HepG2 (cell line): ENCODE measurements at regions not wholly inside any gene's neighbourhood (a gene's known extent, or its start where the extent isn't known, plus 50 kb on each side); places are given as distances from the start of the nearest gene placed in this dataset.

Source experiments
- ATAC-seq: fragments of 200-7000 bp; cut with Tn5 transposase; 3 replicates; pipeline ENCODE4 v1.9.1; 2020; ENCODE audit warnings: mild to moderate bottlenecking, moderate library complexity
- BruUV-seq: library from RNA; stranded (reverse); fragments of 400-500 nt; replicated peaks from 2 replicates; lab custom pipeline; 2021; lab: Mats Ljungman, UMichigan
- CTCF ChIA-PET: fragments of 300-600 bp; formaldehyde crosslinking; extraction: SDS; loops from one replicate; lab custom pipeline; 2021; ENCODE audit warnings: low total read pairs, inconsistent platforms, low intra/inter-chr PET ratio; lab: Yijun Ruan, JAX
- POLR2A ChIA-PET: fragments of 350-600 bp; sonication (Branson Sonifier 250); formaldehyde crosslinking; loops from one replicate; lab custom pipeline; 2020; ENCODE audit warnings: antibody characterized with exemption, inconsistent platforms; lab: Yijun Ruan, JAX
- DNase-seq: peaks from one replicate; pipeline ENCODE4 v3.0.0-alpha.2; 2015; ENCODE audit warnings: low spot score
- FAIRE-seq: peaks from 3 replicates; lab custom pipeline; 2011; peaks lifted over from hg19 to GRCh38; lab: Jason Lieb, UNC
- H2AFZ ChIP-seq: one replicate; pipeline ENCODE4 v1.6.1; 2011; ENCODE audit warnings: low read length, inconsistent platforms
- H3K27ac ChIP-seq: fragments of 300-600 bp; 3 replicates; pipeline ENCODE4 v1.8.0; 2011; ENCODE audit warnings: mixed run types, mild to moderate bottlenecking, mixed read lengths, low read length, inconsistent platforms; ENCODE audit not compliant: insufficient read depth; ENCODE audit errors: extremely low read length
- H3K27me3 ChIP-seq, 2 experiments: fragments of 200-600 bp in 1 of 2; 2 replicates in 1 of 2; 3 replicates in 1 of 2; pipeline versions ENCODE4 v1.6.0 to v1.8.0; 2011; ENCODE audit warnings: low read length in 2 of 2, mild to moderate bottlenecking in 2 of 2, moderate library complexity in 2 of 2, inconsistent platforms in 1 of 2; ENCODE audit not compliant: insufficient read depth in 2 of 2, control insufficient read depth in 1 of 2
- H3K36me3 ChIP-seq, 2 experiments: fragments of 200-600 bp in 1 of 2; replicated peaks in 1 of 2; 2 replicates in 1 of 2; 3 replicates in 1 of 2; pipeline versions ENCODE4 v1.5.1 to v1.8.0; 2011; ENCODE audit warnings: low read length in 2 of 2, inconsistent platforms in 1 of 2; ENCODE audit not compliant: insufficient read depth in 2 of 2, control insufficient read depth in 1 of 2
- H3K4me1 ChIP-seq: 2 replicates; pipeline ENCODE4 v1.5.1; 2012; ENCODE audit warnings: low read length, inconsistent platforms; ENCODE audit not compliant: insufficient read depth
- H3K4me2 ChIP-seq: 2 replicates; pipeline ENCODE4 v1.6.0; 2011; ENCODE audit warnings: low read depth, low read length, inconsistent platforms
- H3K4me3 ChIP-seq, 3 experiments: fragments of 200-600 bp in 1 of 3; sonication (generic), shearing (Covaris generic) in 1 of 3; replicated peaks in 1 of 3; 2 replicates each; pipeline ENCODE4 v1.5.1; 2011 to 2016; ENCODE audit warnings: low read length in 3 of 3, inconsistent platforms in 2 of 3, low read depth in 2 of 3, mild to moderate bottlenecking in 2 of 3, control low read depth in 1 of 3, mixed read lengths in 1 of 3; ENCODE audit not compliant: insufficient read depth in 1 of 3
- H3K79me2 ChIP-seq: one replicate; pipeline ENCODE4 v1.6.1; 2011; ENCODE audit warnings: low read length, inconsistent platforms; ENCODE audit not compliant: insufficient read depth
- H3K9ac ChIP-seq: 2 replicates; pipeline ENCODE4 v1.6.0; 2011; ENCODE audit warnings: mild to moderate bottlenecking, low read depth, low read length, inconsistent platforms; ENCODE audit not compliant: insufficient read depth
- H3K9me3 ChIP-seq: 2 replicates; pipeline ENCODE4 v1.5.1; 2012; ENCODE audit warnings: mild to moderate bottlenecking, low read length
- H4K20me1 ChIP-seq: 2 replicates; pipeline ENCODE4 v1.6.0; 2011; ENCODE audit warnings: inconsistent platforms, mild to moderate bottlenecking, low read length, moderate library complexity; ENCODE audit not compliant: insufficient read depth
- CCAR2 ChIP-seq: fragments of 200-400 bp; formaldehyde crosslinking; optimal IDR thresholded peaks from 2 replicates; pipeline ENCODE3; 2018; ENCODE audit warnings: low read depth, mild to moderate bottlenecking, low read length, moderate library complexity
- HOXD1 ChIP-seq: sonication (generic); formaldehyde crosslinking; IDR thresholded peaks from 2 replicates; pipeline ENCODE4 v1.5.0; 2020; ENCODE audit warnings: missing genetic modification reagents
- KDM3A ChIP-seq: IDR thresholded peaks from 2 replicates; pipeline ENCODE4 v1.6.1; 2018; ENCODE audit warnings: low read depth, missing compliant biosample characterization
- PCBP2 ChIP-seq: fragments of 200-400 bp; formaldehyde crosslinking; optimal IDR thresholded peaks from 2 replicates; pipeline ENCODE3; 2018; ENCODE audit warnings: low read length, low read depth; ENCODE audit not compliant: poor library complexity, severe bottlenecking
- RAD51 ChIP-seq: fragments of 450-650 bp; IDR thresholded peaks from 2 replicates; pipeline ENCODE4 v1.6.1; 2016; ENCODE audit warnings: borderline replicate concordance
- SMC3 ChIP-seq: IDR thresholded peaks from 2 replicates; pipeline ENCODE4 v1.6.1; 2011; ENCODE audit warnings: low read length, improper control_type of control experiment
- U2AF1 ChIP-seq: fragments of 200-400 bp; formaldehyde crosslinking; optimal IDR thresholded peaks from 2 replicates; pipeline ENCODE3; 2017; ENCODE audit warnings: mild to moderate bottlenecking, low read depth, low read length
- ZNF709 ChIP-seq: sonication (generic); formaldehyde crosslinking; IDR thresholded peaks from 2 replicates; pipeline ENCODE4 v1.5.0; 2020; ENCODE audit warnings: mild to moderate bottlenecking, missing genetic modification reagents
- WGBS: methylation state at CpG from one replicate; pipeline ENCODE4 v1.1.6; 2017; ENCODE audit warnings: low lambda C conversion rate; 5-methylcytosine and 5-hydroxymethylcytosine counted together
- in situ Hi-C: cut with HindIII; loops from 2 replicates; pipeline ENCODE4 v1.10.0; 2017; ENCODE audit warnings: low pct_unique_long_range_greater_than_20kb; ENCODE audit not compliant: extremely low pct_ligation_motif_present
- intact Hi-C: fragments of 100-400 bp; cut with micrococcal nuclease; formaldehyde crosslinking; loops from one replicate; pipeline ENCODE4 v1.10.0; 2022; ENCODE audit not compliant: unreplicated experiment
- TF ChIP-seq, protein P1 (sequence below): sonication (generic); formaldehyde crosslinking; IDR thresholded peaks from 2 replicates; pipeline ENCODE4 v1.4.0; 2020; ENCODE audit warnings: missing genetic modification reagents
- TF ChIP-seq, protein P2 (sequence below): sonication (generic); formaldehyde crosslinking; IDR thresholded peaks from 2 replicates; pipeline ENCODE4 v1.8.0; 2022; ENCODE audit warnings: missing genetic modification reagents, low read depth, mild to moderate bottlenecking, borderline replicate concordance
- TF ChIP-seq, protein P3 (sequence below), 2 experiments: sonication (generic) in 1 of 2; formaldehyde crosslinking in 1 of 2; IDR thresholded peaks; 2 replicates each; pipeline versions ENCODE4 v1.4.0 to v1.6.1; 2016 to 2020; ENCODE audit warnings: borderline replicate concordance in 1 of 2, low read depth in 1 of 2, mild to moderate bottlenecking in 1 of 2, missing genetic modification reagents in 1 of 2
- TF ChIP-seq, protein P4 (sequence below): sonication (generic); formaldehyde crosslinking; IDR thresholded peaks from 2 replicates; pipeline ENCODE4 v1.4.0; 2020; ENCODE audit warnings: missing genetic modification reagents

DNA sequence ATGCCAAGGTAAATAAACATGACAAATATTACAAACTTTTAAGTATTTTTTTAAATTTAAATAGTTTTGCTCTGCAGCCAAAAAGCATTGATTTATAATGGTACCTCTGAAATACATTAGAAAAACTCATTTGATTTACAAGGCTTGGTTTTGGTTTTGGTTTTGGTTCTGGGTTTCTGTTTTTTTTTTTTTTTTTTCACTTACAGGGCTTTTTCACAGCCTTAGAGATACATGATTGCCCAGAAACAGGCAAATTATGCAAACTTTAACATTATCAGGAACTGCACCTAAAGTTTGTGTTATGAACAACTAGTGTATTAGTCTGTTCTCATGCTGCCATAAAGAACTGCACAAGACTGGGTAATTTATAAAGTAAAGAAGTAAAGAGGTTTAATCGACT, 196.4 kb upstream of the DDX53 start:
- intact Hi-C loops, result no loop called here
- in situ Hi-C loops, result no loop called here

More for the DNA sequence above, 196.4 kb upstream of the DDX53 start:
- Histone ChIP-seq H3K9me3 (no peaks in the 10 kb centered on the region), H3K4me3 (no peak overlapping the region), H4K20me1 (no peaks in the 10 kb centered on the region), H2AFZ (no peak overlapping the region), H3K79me2 (no peaks in the 10 kb centered on the region), H3K36me3 (no peaks in the 10 kb centered on the region), H3K4me1 (no peaks in the 10 kb centered on the region), H3K4me2 (no peak overlapping the region), H3K27ac (no peak overlapping the region), H3K9ac (no peak overlapping the region), H3K27me3 (no peaks in the 10 kb centered on the region)
- BruUV-seq, result no TSS peak
- FAIRE-seq (no peak), ATAC-seq (no peak), DNase-seq (no peak)
- ChIA-PET POLR2A (no interaction called here), CTCF (no interaction called here)
- TF ChIP-seq, protein P1, sequence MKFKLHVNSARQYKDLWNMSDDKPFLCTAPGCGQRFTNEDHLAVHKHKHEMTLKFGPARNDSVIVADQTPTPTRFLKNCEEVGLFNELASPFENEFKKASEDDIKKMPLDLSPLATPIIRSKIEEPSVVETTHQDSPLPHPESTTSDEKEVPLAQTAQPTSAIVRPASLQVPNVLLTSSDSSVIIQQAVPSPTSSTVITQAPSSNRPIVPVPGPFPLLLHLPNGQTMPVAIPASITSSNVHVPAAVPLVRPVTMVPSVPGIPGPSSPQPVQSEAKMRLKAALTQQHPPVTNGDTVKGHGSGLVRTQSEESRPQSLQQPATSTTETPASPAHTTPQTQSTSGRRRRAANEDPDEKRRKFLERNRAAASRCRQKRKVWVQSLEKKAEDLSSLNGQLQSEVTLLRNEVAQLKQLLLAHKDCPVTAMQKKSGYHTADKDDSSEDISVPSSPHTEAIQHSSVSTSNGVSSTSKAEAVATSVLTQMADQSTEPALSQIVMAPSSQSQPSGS (CRISPR knock-in tag), result no peak
- TF ChIP-seq HOXD1 (CRISPR knock-in tag) (no peak), U2AF1 (no peak), CCAR2 (no peak), SMC3 (no peak), ZNF709 (CRISPR knock-in tag) (no peak), KDM3A (CRISPR knock-in tag) (no peak), PCBP2 (no peak), RAD51 (no peak)
- TF ChIP-seq, protein P2, sequence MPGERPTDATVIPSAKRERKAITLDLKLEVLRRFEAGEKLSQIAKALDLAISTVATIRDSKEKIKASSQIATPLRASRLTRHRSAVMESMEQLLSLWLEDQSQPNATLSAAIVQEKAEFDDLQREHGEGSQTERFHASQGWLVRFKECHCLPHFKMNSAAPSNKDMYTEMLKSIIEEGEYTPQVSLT, result no peak
- TF ChIP-seq, protein P3, sequence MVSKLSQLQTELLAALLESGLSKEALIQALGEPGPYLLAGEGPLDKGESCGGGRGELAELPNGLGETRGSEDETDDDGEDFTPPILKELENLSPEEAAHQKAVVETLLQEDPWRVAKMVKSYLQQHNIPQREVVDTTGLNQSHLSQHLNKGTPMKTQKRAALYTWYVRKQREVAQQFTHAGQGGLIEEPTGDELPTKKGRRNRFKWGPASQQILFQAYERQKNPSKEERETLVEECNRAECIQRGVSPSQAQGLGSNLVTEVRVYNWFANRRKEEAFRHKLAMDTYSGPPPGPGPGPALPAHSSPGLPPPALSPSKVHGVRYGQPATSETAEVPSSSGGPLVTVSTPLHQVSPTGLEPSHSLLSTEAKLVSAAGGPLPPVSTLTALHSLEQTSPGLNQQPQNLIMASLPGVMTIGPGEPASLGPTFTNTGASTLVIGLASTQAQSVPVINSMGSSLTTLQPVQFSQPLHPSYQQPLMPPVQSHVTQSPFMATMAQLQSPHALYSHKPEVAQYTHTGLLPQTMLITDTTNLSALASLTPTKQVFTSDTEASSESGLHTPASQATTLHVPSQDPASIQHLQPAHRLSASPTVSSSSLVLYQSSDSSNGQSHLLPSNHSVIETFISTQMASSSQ (IDR thresholded peaks at IDR 0.05; ENCODE audit: low read depth), result no peak
- TF ChIP-seq, protein P3 (CRISPR knock-in tag; IDR thresholded peaks at IDR 0.05; ENCODE audit: borderline replicate concordance), result no peak
- TF ChIP-seq, protein P4, sequence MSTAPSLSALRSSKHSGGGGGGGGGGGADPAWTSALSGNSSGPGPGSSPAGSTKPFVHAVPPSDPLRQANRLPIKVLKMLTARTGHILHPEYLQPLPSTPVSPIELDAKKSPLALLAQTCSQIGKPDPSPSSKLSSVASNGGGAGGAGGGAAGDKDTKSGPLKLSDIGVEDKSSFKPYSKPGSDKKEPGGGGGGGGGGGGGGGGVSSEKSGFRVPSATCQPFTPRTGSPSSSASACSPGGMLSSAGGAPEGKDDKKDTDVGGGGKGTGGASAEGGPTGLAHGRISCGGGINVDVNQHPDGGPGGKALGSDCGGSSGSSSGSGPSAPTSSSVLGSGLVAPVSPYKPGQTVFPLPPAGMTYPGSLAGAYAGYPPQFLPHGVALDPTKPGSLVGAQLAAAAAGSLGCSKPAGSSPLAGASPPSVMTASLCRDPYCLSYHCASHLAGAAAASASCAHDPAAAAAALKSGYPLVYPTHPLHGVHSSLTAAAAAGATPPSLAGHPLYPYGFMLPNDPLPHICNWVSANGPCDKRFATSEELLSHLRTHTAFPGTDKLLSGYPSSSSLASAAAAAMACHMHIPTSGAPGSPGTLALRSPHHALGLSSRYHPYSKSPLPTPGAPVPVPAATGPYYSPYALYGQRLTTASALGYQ (CRISPR knock-in tag), result no peak
- 0% methylated on average over 1 of the region's 1 CpG for WGBS
